Endodermal cell (in vitro differentiated cells): ENCODE measurements at regions not wholly inside any gene's neighbourhood (a gene's known extent, or its start where the extent isn't known, plus 50 kb on each side); places are given as distances from the start of the nearest gene placed in this dataset.

Experiments used
- DNase-seq: peaks from one replicate; pipeline ENCODE4 v3.0.0-alpha.2; 2017
- H3K27ac ChIP-seq: 2 replicates; pipeline ENCODE4 v1.5.1; 2013; ENCODE audit warnings: mild to moderate bottlenecking, low read depth, low read length, moderate library complexity
- H3K27me3 ChIP-seq: 2 replicates; pipeline ENCODE4 v1.6.1; 2013; ENCODE audit warnings: mild to moderate bottlenecking, low read length, moderate library complexity; ENCODE audit not compliant: insufficient read depth, control insufficient read depth, poor library complexity, severe bottlenecking
- H3K36me3 ChIP-seq: 2 replicates; pipeline ENCODE4 v1.7.0; 2013; ENCODE audit warnings: mild to moderate bottlenecking, low read length, moderate library complexity; ENCODE audit not compliant: control insufficient read depth, insufficient read depth
- H3K4me1 ChIP-seq: one replicate; pipeline ENCODE4 v1.7.0; 2013; ENCODE audit warnings: low read length; ENCODE audit not compliant: control insufficient read depth, insufficient read depth
- H3K4me3 ChIP-seq: 2 replicates; pipeline ENCODE4 v1.5.1; 2013; ENCODE audit warnings: mild to moderate bottlenecking, low read length, moderate library complexity
- H3K9ac ChIP-seq: 2 replicates; pipeline ENCODE4 v1.6.1; 2013; ENCODE audit warnings: mild to moderate bottlenecking, low read length, moderate library complexity; ENCODE audit not compliant: poor library complexity, severe bottlenecking; ENCODE audit errors: extremely low read depth
- H3K9me3 ChIP-seq: 2 replicates; pipeline ENCODE4 v1.6.1; 2013; ENCODE audit warnings: mild to moderate bottlenecking, low read length, moderate library complexity; ENCODE audit not compliant: control insufficient read depth
- H3K27ac Mint-ChIP-seq: 2 replicates; pipeline ENCODE4 v1.8.0; 2020; ENCODE audit warnings: mixed read lengths
- H3K27me3 Mint-ChIP-seq: 2 replicates; pipeline ENCODE4 v1.8.0; 2021; ENCODE audit warnings: mild to moderate bottlenecking, mixed read lengths; ENCODE audit not compliant: insufficient read depth
- H3K36me3 Mint-ChIP-seq: 2 replicates; pipeline ENCODE4 v1.8.0; 2020; ENCODE audit warnings: low read depth, mixed read lengths
- H3K4me1 Mint-ChIP-seq: 2 replicates; pipeline ENCODE4 v1.8.0; 2020; ENCODE audit warnings: mixed read lengths
- H3K4me3 Mint-ChIP-seq: 2 replicates; pipeline ENCODE4 v1.8.0; 2020; ENCODE audit warnings: mild to moderate bottlenecking, moderate library complexity, mixed read lengths
- H3K9me3 Mint-ChIP-seq: 2 replicates; pipeline ENCODE4 v1.8.0; 2020; ENCODE audit warnings: mild to moderate bottlenecking, mixed read lengths
- WGBS, 2 experiments: methylation state at CpG; one replicate each; pipeline versions ENCODE4 v1.1.5 to v1.1.7; 2013; ENCODE audit warnings: missing lambda C conversion rate in 2 of 2, mixed read lengths in 1 of 2; ENCODE audit not compliant: insufficient coverage in 1 of 2, insufficient read length in 1 of 2; 5-methylcytosine and 5-hydroxymethylcytosine counted together
- TF ChIP-seq, protein P1 (sequence below): fragments of 200-600 bp; sonication (generic); conservative IDR thresholded peaks from 2 replicates; pipeline ENCODE4 v1.5.0; 2021; ENCODE audit warnings: antibody characterized with exemption, mild to moderate bottlenecking

DNA sequence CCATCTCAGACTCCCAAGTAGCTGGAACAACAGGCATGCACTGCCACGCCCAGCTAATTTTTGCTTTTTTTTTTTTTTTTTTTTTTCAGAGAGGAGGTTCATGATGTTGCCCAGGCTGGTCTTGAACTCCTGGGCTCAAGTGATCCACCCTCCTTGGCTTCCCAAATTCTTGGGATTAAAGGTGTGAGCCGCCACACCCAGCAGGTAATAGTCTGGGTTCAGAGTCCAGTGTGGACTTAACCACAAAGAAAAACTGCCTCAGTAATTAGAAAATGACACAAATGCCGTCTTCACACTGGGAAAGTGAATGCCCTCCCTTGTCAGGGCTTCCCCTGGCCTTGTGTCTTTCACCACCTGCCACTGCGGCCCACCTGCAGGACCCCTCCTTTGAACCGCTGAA is 101.1 kb downstream of the RAB11FIP2 start:
- Histone ChIP-seq H3K9me3 (no peaks in the 10 kb centered on the region), H3K36me3 (no peaks in the 10 kb centered on the region), H3K4me3 (no peak overlapping the region), H3K27me3 (no peaks in the 10 kb centered on the region), H3K27ac (no peak overlapping the region), H3K9ac (no peak overlapping the region), H3K4me1 (no peaks in the 10 kb centered on the region)
- peaks cover 23% of the 10 kb centered on the region for H3K27me3 Mint-ChIP-seq
- no peak for DNase-seq
- TF ChIP-seq, protein P1, sequence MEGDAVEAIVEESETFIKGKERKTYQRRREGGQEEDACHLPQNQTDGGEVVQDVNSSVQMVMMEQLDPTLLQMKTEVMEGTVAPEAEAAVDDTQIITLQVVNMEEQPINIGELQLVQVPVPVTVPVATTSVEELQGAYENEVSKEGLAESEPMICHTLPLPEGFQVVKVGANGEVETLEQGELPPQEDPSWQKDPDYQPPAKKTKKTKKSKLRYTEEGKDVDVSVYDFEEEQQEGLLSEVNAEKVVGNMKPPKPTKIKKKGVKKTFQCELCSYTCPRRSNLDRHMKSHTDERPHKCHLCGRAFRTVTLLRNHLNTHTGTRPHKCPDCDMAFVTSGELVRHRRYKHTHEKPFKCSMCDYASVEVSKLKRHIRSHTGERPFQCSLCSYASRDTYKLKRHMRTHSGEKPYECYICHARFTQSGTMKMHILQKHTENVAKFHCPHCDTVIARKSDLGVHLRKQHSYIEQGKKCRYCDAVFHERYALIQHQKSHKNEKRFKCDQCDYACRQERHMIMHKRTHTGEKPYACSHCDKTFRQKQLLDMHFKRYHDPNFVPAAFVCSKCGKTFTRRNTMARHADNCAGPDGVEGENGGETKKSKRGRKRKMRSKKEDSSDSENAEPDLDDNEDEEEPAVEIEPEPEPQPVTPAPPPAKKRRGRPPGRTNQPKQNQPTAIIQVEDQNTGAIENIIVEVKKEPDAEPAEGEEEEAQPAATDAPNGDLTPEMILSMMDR = no peak
- WGBS, 2 experiments = 92 to 100% methylated on average over 2 to 5 of the region's 5 CpGs
- H3K27ac Mint-ChIP-seq = no peak overlapping the region
- H3K9me3 Mint-ChIP-seq = peaks cover 3% of the 10 kb centered on the region
- no peak overlapping the region for H3K4me3 Mint-ChIP-seq
- H3K4me1 Mint-ChIP-seq = no peaks in the 10 kb centered on the region
- H3K36me3 Mint-ChIP-seq = no peaks in the 10 kb centered on the region

GRCh38 chr10:117946525-117947070 is 100.1 kb downstream of the RAB11FIP2 start:
- Mint-ChIP-seq H3K27me3 (peaks cover 21% of the 10 kb centered on the region), H3K4me3 (no peak overlapping the region), H3K4me1 (no peaks in the 10 kb centered on the region), H3K9me3 (peaks cover 3% of the 10 kb centered on the region), H3K27ac (no peak overlapping the region), H3K36me3 (no peaks in the 10 kb centered on the region)
- H3K27ac ChIP-seq = no peak overlapping the region
- no peaks in the 10 kb centered on the region for H3K27me3 ChIP-seq
- no peak overlapping the region for H3K9ac ChIP-seq
- H3K36me3 ChIP-seq = no peaks in the 10 kb centered on the region
- H3K9me3 ChIP-seq = no peaks in the 10 kb centered on the region
- TF ChIP-seq, protein P1 = no peak
- H3K4me1 ChIP-seq = no peaks in the 10 kb centered on the region
- 89 to 94% methylated on average over 8 of the region's 8 CpGs for WGBS, 2 experiments
- H3K4me3 ChIP-seq = no peak overlapping the region
- DNase-seq = no peak

DNA sequence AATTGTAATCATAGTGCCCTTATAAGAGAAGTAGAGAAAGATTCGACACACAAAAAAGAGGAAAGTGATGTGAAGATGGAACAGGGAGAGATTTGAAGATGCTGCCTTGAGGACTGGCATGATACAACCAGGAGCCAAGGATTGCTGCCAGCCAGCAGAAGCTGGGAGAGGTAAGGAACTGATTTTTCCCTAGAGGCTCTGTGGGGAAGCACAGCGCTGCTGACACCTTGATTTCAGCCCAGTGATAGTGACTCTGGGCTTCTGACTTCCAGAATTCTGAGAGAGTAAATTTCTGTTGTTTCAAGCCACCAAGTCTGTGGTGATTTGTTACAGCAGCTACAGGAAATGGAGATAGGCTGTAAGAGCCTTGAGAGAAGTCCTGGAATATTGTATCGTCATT is 98.2 kb downstream of the RAB11FIP2 start:
- Histone ChIP-seq H3K27me3 (no peaks in the 10 kb centered on the region), H3K9me3 (no peaks in the 10 kb centered on the region), H3K4me3 (no peak overlapping the region), H3K27ac (no peak overlapping the region), H3K4me1 (no peaks in the 10 kb centered on the region), H3K36me3 (no peaks in the 10 kb centered on the region), H3K9ac (no peak overlapping the region)
- Mint-ChIP-seq H3K4me1 (no peaks in the 10 kb centered on the region), H3K4me3 (no peak overlapping the region), H3K9me3 (peaks cover 3% of the 10 kb centered on the region), H3K27ac (no peak overlapping the region), H3K27me3 (peaks cover 19% of the 10 kb centered on the region), H3K36me3 (no peaks in the 10 kb centered on the region)
- TF ChIP-seq, protein P1 = peak; percentile 67
- WGBS, 2 experiments = 82 to 88% methylated on average over 1 to 3 of the region's 3 CpGs
- peak; percentile 62 for DNase-seq
